H9 (cell line): ENCODE measurements at regions not wholly inside any gene's neighbourhood (a gene's known extent, or its start where the extent isn't known, plus 50 kb on each side); places are given as distances from the start of the nearest gene placed in this dataset.

Experiments
- DNase-seq: peaks from one replicate; pipeline ENCODE4 v3.0.0-alpha.2; 2017
- H2AFZ ChIP-seq: one replicate; pipeline ENCODE4 v1.6.1; 2013; ENCODE audit warnings: mild to moderate bottlenecking, low read length, control low read depth, moderate library complexity
- H2AK5ac ChIP-seq: 2 replicates; pipeline ENCODE4 v1.6.1; 2013; ENCODE audit warnings: low read length, control low read depth, mixed read lengths; ENCODE audit not compliant: insufficient read length
- H2BK120ac ChIP-seq: one replicate; pipeline ENCODE4 v1.6.1; 2013; ENCODE audit warnings: low read depth, mild to moderate bottlenecking, low read length, control low read depth, inconsistent platforms; ENCODE audit not compliant: poor library complexity, severe bottlenecking
- H2BK12ac ChIP-seq: 2 replicates; pipeline ENCODE4 v1.6.1; 2013; ENCODE audit warnings: low read length, control low read depth, mixed read lengths, low read depth; ENCODE audit not compliant: insufficient read length
- H2BK15ac ChIP-seq: 2 replicates; pipeline ENCODE4 v1.6.1; 2013; ENCODE audit warnings: low read depth, low read length, control low read depth
- H2BK20ac ChIP-seq: one replicate; pipeline ENCODE4 v1.6.1; 2013; ENCODE audit warnings: low read depth, mild to moderate bottlenecking, low read length, control low read depth, inconsistent platforms; ENCODE audit not compliant: poor library complexity, severe bottlenecking
- H2BK5ac ChIP-seq: 2 replicates; pipeline ENCODE4 v1.6.1; 2013; ENCODE audit warnings: low read length, control low read depth, mixed read lengths; ENCODE audit not compliant: insufficient read length
- H3K14ac ChIP-seq: 2 replicates; pipeline ENCODE4 v1.6.1; 2013; ENCODE audit warnings: low read length, control low read depth; ENCODE audit not compliant: insufficient read depth
- H3K18ac ChIP-seq: 2 replicates; pipeline ENCODE4 v1.6.1; 2013; ENCODE audit warnings: low read depth, mild to moderate bottlenecking, mixed read lengths, low read length, control low read depth; ENCODE audit not compliant: insufficient read length
- H3K23ac ChIP-seq: 2 replicates; pipeline ENCODE4 v1.6.1; 2013; ENCODE audit warnings: low read length, control low read depth, mixed read lengths, low read depth; ENCODE audit not compliant: insufficient read length
- H3K23me2 ChIP-seq: 2 replicates; pipeline ENCODE4 v1.6.1; 2013; ENCODE audit warnings: low read depth, mild to moderate bottlenecking, mixed read lengths, low read length, control low read depth; ENCODE audit not compliant: insufficient read length, poor library complexity, severe bottlenecking
- H3K27ac ChIP-seq: 2 replicates; pipeline ENCODE4 v1.5.1; 2013; ENCODE audit warnings: low read length, control low read depth, mixed read lengths, low read depth; ENCODE audit not compliant: insufficient read length
- H3K27me3 ChIP-seq: 2 replicates; pipeline ENCODE4 v1.6.1; 2013; ENCODE audit warnings: low read length, control low read depth, inconsistent platforms; ENCODE audit not compliant: insufficient read depth
- H3K4ac ChIP-seq: 2 replicates; pipeline ENCODE4 v1.6.1; 2013; ENCODE audit warnings: low read depth, mild to moderate bottlenecking, control low read depth, inconsistent platforms, low read length, moderate library complexity
- H3K4me1 ChIP-seq: 2 replicates; pipeline ENCODE4 v1.6.1; 2013; ENCODE audit warnings: low read length, control low read depth, inconsistent platforms; ENCODE audit not compliant: insufficient read depth
- H3K4me2 ChIP-seq: 2 replicates; pipeline ENCODE4 v1.6.1; 2013; ENCODE audit warnings: low read length, control low read depth, mixed read lengths; ENCODE audit not compliant: insufficient read length, insufficient read depth
- H3K56ac ChIP-seq: 2 replicates; pipeline ENCODE4 v1.6.1; 2013; ENCODE audit warnings: low read depth, mild to moderate bottlenecking, mixed read lengths, low read length, control low read depth; ENCODE audit not compliant: insufficient read length
- H3K79me1 ChIP-seq: 2 replicates; pipeline ENCODE4 v1.6.1; 2013; ENCODE audit warnings: low read depth, mild to moderate bottlenecking, moderate library complexity, low read length, control low read depth, inconsistent platforms; ENCODE audit not compliant: insufficient read depth, poor library complexity, severe bottlenecking
- H3K79me2 ChIP-seq: 2 replicates; pipeline ENCODE4 v1.6.1; 2013; ENCODE audit warnings: low read length, control low read depth, inconsistent platforms; ENCODE audit not compliant: insufficient read depth
- H3K9ac ChIP-seq: 2 replicates; pipeline ENCODE4 v1.6.1; 2013; ENCODE audit warnings: low read length, control low read depth, mixed read lengths; ENCODE audit not compliant: insufficient read length; ENCODE audit errors: extremely low read depth
- H3K9me3 ChIP-seq: one replicate; pipeline ENCODE4 v1.6.1; 2013; ENCODE audit warnings: low read depth, low read length, inconsistent platforms; ENCODE audit not compliant: control insufficient read depth
- H3T11ph ChIP-seq: one replicate; pipeline ENCODE4 v1.6.1; 2013; ENCODE audit warnings: mild to moderate bottlenecking, low read length, control low read depth, inconsistent platforms
- H4K20me1 ChIP-seq: one replicate; pipeline ENCODE4 v1.6.1; 2013; ENCODE audit not compliant: control insufficient read depth, insufficient read length, insufficient read depth
- H4K5ac ChIP-seq: 2 replicates; pipeline ENCODE4 v1.6.1; 2013; ENCODE audit warnings: low read depth, mild to moderate bottlenecking, mixed read lengths, low read length, control low read depth; ENCODE audit not compliant: insufficient read length
- H4K8ac ChIP-seq: replicated peaks from 2 replicates; pipeline ENCODE4 v1.6.1; 2013; ENCODE audit warnings: low read length, control low read depth, mixed read lengths, low read depth; ENCODE audit not compliant: insufficient read length
- H4K91ac ChIP-seq: 2 replicates; pipeline ENCODE4 v1.6.1; 2013; ENCODE audit warnings: low read depth, mild to moderate bottlenecking, moderate library complexity, mixed read lengths, low read length, control low read depth; ENCODE audit not compliant: insufficient read length
- H3K27ac Mint-ChIP-seq, 3 experiments: 2 replicates in 2 of 3; 3 replicates in 1 of 3; pipeline ENCODE4 v1.8.0; 2020 to 2021; ENCODE audit warnings: mixed read lengths in 3 of 3, mild to moderate bottlenecking in 1 of 3, moderate library complexity in 1 of 3
- H3K27me3 Mint-ChIP-seq: 2 replicates; pipeline ENCODE4 v1.8.0; 2021; ENCODE audit warnings: low read depth, mild to moderate bottlenecking, moderate library complexity, mixed read lengths
- H3K36me3 Mint-ChIP-seq, 3 experiments: 2 replicates in 2 of 3; 3 replicates in 1 of 3; pipeline ENCODE4 v1.8.0; 2020 to 2021; ENCODE audit warnings: low read depth in 3 of 3, mixed read lengths in 3 of 3; ENCODE audit not compliant: insufficient read depth in 1 of 3
- H3K4me1 Mint-ChIP-seq, 2 experiments: 2 replicates each; pipeline ENCODE4 v1.8.0; 2020; ENCODE audit warnings: mixed read lengths in 2 of 2
- H3K4me3 Mint-ChIP-seq, 2 experiments: 2 replicates in 1 of 2; 3 replicates in 1 of 2; pipeline ENCODE4 v1.8.0; 2020 to 2021; ENCODE audit warnings: mild to moderate bottlenecking in 2 of 2, mixed read lengths in 2 of 2, moderate library complexity in 1 of 2
- H3K9me3 Mint-ChIP-seq, 2 experiments: 2 replicates in 1 of 2; 3 replicates in 1 of 2; pipeline ENCODE4 v1.8.0; 2020; ENCODE audit warnings: mild to moderate bottlenecking in 2 of 2, mixed read lengths in 2 of 2, moderate library complexity in 1 of 2
- WGBS: extraction: QIAGEN DNeasy Blood & Tissue Kit; methylation state at CpG from one replicate; pipeline ENCODE4 v1.1.7; 2013; ENCODE audit warnings: missing lambda C conversion rate, low lambda C conversion rate, mixed read lengths; ENCODE audit not compliant: insufficient read length; ENCODE audit errors: extremely low coverage; 5-methylcytosine and 5-hydroxymethylcytosine counted together
- TF ChIP-seq, protein P1 (sequence below): fragments of 200-600 bp; sonication (generic); conservative IDR thresholded peaks from 3 replicates; pipeline ENCODE4 v1.8.0; 2021; ENCODE audit warnings: antibody characterized with exemption, mild to moderate bottlenecking

DNA sequence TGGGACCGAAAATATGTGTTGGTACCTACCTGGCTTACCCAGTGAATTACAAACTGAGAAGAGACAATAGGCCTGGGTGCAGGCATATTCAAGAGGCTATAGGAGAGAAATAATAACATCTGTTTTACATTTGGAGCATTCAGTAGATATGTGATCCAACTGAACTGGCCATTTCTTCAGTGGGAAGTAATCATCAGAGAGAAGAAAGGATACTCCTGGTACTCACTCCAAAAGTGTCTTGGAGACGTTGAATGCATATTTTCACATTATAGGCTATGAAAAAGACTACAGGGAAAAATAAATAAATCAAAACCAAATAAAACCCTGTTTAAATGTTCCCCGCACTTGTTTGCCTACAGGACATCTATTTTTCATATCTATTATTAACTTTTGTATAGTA lies 1680.3 kb downstream of the REEP3 start:
- no peaks in the 10 kb centered on the region for H3K4me1 Mint-ChIP-seq
- Histone ChIP-seq H3K27me3 (no peaks in the 10 kb centered on the region), H3K79me2 (no peaks in the 10 kb centered on the region), H3K18ac (no peak overlapping the region), H2BK120ac (no peak overlapping the region), H3K4ac (no peak overlapping the region), H2BK12ac (no peak overlapping the region), H3K23me2 (no peaks in the 10 kb centered on the region), H3K27ac (no peak overlapping the region), H4K20me1 (no peaks in the 10 kb centered on the region), H3K23ac (no peak overlapping the region), H2BK5ac (no peak overlapping the region), H2AK5ac (no peak overlapping the region), H2AFZ (no peak overlapping the region), H4K91ac (no peak overlapping the region), H3K79me1 (no peaks in the 10 kb centered on the region), H3K9me3 (no peaks in the 10 kb centered on the region), H4K5ac (no peak overlapping the region), H2BK20ac (no peak overlapping the region), H4K8ac (no peak overlapping the region), H3K4me2 (no peak overlapping the region), H3K9ac (no peak overlapping the region), H3K56ac (no peak overlapping the region), H3K14ac (no peak overlapping the region), H3T11ph (no peak overlapping the region), H2BK15ac (no peak overlapping the region), H3K4me1 (no peaks in the 10 kb centered on the region)
- no peaks in the 10 kb centered on the region for H3K9me3 Mint-ChIP-seq
- DNase-seq: no peak
- WGBS: no CpG with 5 or more reads among the region's 3 CpGs
- H3K27ac Mint-ChIP-seq: no peak overlapping the region
- H3K36me3 Mint-ChIP-seq: no peaks in the 10 kb centered on the region
- H3K4me3 Mint-ChIP-seq: no peak overlapping the region
- no peaks in the 10 kb centered on the region for H3K27me3 Mint-ChIP-seq
- TF ChIP-seq, protein P1, sequence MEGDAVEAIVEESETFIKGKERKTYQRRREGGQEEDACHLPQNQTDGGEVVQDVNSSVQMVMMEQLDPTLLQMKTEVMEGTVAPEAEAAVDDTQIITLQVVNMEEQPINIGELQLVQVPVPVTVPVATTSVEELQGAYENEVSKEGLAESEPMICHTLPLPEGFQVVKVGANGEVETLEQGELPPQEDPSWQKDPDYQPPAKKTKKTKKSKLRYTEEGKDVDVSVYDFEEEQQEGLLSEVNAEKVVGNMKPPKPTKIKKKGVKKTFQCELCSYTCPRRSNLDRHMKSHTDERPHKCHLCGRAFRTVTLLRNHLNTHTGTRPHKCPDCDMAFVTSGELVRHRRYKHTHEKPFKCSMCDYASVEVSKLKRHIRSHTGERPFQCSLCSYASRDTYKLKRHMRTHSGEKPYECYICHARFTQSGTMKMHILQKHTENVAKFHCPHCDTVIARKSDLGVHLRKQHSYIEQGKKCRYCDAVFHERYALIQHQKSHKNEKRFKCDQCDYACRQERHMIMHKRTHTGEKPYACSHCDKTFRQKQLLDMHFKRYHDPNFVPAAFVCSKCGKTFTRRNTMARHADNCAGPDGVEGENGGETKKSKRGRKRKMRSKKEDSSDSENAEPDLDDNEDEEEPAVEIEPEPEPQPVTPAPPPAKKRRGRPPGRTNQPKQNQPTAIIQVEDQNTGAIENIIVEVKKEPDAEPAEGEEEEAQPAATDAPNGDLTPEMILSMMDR: no peak
